Omental fat pad (tissue), 3 donors: ENCODE measurements at regions not wholly inside any gene's neighbourhood (a gene's known extent, or its start where the extent isn't known, plus 50 kb on each side); places are given as distances from the start of the nearest gene placed in this dataset.

ENCODE experiments used
- ATAC-seq: fragments of 150-250 bp; one replicate; pipeline ENCODE4 v1.9.1; 2016; ENCODE audit warnings: mild to moderate bottlenecking, moderate library complexity; ENCODE audit not compliant: low FRiP score
- DNase-seq: peaks from one replicate; pipeline ENCODE4 v3.0.0-alpha.2; 2019; ENCODE audit warnings: low spot score
- CTCF ChIP-seq, 3 donors: fragments of 450-650 bp; IDR thresholded peaks; one replicate each; pipeline ENCODE4 v1.5.1; 2016 to 2017; ENCODE audit warnings: antibody characterized with exemption in 3 of 3, mild to moderate bottlenecking in 3 of 3, moderate library complexity in 2 of 3

GRCh38 chr2:49359721-49360406 lies 205.5 kb upstream of the FSHR start:
- ATAC-seq (no peak), DNase-seq (no peak)
- no peak for TF ChIP-seq CTCF (IDR thresholded peaks at IDR 0.05)

GRCh38 chr2:49355611-49356010 lies 201.3 kb upstream of the FSHR start:
- ATAC-seq (no peak), DNase-seq (no peak)
- TF ChIP-seq CTCF (IDR thresholded peaks at IDR 0.05): no peak

GRCh38 chr2:49351560-49351959 lies 197.2 kb upstream of the FSHR start:
- ATAC-seq (no peak), DNase-seq (no peak)

GRCh38 chr2:49343638-49344037 lies 189.3 kb upstream of the FSHR start:
- ATAC-seq (no peak), DNase-seq (no peak)
- TF ChIP-seq CTCF (IDR thresholded peaks at IDR 0.05): no peak

More at GRCh38 chr2:49351560-49351959, 197.2 kb upstream of the FSHR start:
- TF ChIP-seq CTCF (IDR thresholded peaks at IDR 0.05): no peak

- no peak for TF ChIP-seq CTCF (IDR thresholded peaks at IDR 0.05)
- DNase-seq (no peak), ATAC-seq (no peak)
Observed at GRCh38 chr2:49342156-49342555, 187.8 kb upstream of the FSHR start.

GRCh38 chr2:49335546-49335945 lies 181.2 kb upstream of the FSHR start:
- no peak for ATAC-seq

More at GRCh38 chr2:49335546-49335945, 181.2 kb upstream of the FSHR start:
- TF ChIP-seq CTCF (IDR thresholded peaks at IDR 0.05): no peak
- DNase-seq: no peak
